ENCODE measurements at regions not wholly inside any gene's neighbourhood (a gene's known extent, or its start where the extent isn't known, plus 50 kb on each side); places are given as distances from the start of the nearest gene placed in this dataset.

- no peak for DNase-seq
Measured at GRCh38 chr5:29122306-29122705, 2071.2 kb upstream of the CDH6 start.

GRCh38 chr5:29114331-29114768 is 2076.0 kb upstream of the CDH9 start:
- no peak for DNase-seq

GRCh38 chr5:29113516-29113915 is 2075.1 kb upstream of the CDH9 start:
- DNase-seq = no peak

- DNase-seq = no peak
Measured at GRCh38 chr5:29099585-29099984, 2061.2 kb upstream of the CDH9 start.

DNA sequence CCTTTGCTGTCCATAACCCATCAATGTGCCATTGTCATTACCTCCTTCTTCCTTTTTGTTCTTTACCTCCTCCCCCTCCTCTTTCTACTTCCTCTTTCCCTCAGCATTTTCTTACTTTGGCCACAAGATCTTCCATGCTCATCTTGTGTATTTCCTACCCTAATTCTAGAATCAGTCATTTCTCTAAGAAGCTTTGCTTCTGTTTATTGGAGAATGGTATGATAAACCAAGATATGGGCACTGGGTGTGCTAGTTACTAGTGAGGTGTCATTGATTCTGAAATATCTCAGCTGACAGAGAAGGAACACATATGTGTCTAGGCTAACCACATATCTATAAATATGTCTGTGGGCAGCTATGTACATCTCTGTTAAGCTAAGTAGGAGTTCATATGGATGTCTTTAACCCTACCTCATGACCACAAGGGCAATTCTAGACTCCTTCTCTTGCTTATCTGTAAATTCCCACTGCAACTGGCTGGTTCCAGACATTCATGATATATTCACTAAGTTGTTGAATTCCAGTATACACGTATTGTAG is 2051.3 kb upstream of the CDH9 start:
- DNase-seq = no peak

DNA sequence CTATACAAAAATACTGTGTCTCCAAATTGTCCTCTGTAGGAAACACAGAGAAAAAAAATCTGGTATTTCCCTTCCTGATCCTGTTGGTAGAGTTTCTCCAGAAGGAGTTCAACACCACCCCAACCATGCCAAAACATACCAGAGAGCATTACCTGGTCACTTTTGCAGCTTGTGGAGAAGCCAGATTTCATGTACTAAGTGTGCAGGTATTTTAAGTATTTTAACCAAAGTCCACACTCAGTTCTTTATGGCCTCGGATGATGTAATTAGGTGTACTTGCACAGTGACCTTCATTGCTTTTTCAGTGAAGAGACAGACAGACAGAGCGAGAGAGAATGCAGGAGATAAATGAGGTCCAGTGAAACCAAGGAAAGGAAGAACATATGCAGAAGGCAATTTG is 2046.8 kb upstream of the CDH9 start:
- no peak for DNase-seq

GRCh38 chr5:29079771-29080170 is 2041.4 kb upstream of the CDH9 start:
- no peak for DNase-seq

DNA sequence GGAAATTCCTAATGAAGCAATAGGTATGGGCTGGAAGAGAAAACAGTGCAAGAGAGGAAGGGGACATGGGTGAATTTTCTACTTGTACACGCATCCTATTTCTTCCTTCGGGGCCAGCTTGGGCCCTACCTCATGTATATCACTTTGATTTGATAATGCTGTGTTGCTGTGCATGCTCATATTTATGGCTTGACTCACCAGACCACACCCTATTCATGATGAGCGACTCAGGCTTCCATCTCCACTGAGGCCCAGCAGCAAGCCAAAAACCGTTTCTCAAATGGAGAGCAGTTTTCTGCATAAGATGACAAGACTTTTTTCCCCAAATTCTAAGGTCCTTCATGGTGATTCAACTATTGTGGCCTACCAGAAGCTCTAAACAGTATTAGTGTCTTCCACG is 2039.1 kb upstream of the CDH9 start:
- no peak for DNase-seq

- DNase-seq = no peak
Measured at GRCh38 chr5:29069104-29069402, 2030.7 kb upstream of the CDH9 start.

GRCh38 chr5:29061381-29061780 is 2023.0 kb upstream of the CDH9 start:
- DNase-seq = no peak

- DNase-seq = no peak
Measured at GRCh38 chr5:29054694-29055093, 2016.3 kb upstream of the CDH9 start.

DNA sequence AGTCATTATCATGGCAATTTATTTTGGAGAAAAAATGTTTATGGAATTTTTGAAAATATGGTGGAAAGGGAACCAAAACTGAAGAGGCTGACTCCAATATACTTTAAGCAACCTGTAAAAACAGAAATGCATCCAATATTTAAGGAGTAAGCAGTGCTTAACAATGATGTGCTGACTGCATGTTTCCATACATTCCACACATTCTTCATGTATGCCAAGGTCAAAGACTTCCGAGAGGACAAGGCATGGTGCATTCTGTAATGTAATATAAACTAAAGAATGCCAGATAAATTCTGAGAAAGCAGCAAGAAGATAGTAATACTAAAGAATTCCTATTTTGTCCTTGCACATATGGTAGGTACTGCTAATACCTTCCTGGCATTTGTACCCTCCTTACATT is 2015.9 kb upstream of the CDH9 start:
- DNase-seq = no peak

DNA sequence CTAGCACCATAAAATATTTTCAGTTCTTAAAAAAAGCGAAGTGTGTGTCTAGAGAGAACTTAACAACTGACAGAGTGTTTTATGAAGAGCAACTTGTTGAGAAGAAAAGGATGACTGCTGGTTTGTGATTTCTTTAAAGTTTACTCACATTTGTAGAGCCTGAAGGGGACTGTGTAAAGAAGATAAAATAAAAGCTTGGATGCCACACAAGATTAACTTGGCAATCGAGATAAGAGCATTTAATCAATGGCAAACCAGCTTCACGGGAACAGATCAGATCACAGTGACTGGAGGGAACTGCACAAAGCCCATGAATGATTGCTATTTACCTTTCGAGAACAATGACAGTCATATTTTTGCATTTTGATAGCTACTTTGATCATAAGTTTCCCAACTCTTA is 2013.1 kb upstream of the CDH9 start:
- DNase-seq = no peak

- no peak for DNase-seq
Measured at GRCh38 chr5:29042152-29042551, 2003.8 kb upstream of the CDH9 start.

GRCh38 chr5:29040404-29040803 is 2002.0 kb upstream of the CDH9 start:
- DNase-seq = no peak

DNA sequence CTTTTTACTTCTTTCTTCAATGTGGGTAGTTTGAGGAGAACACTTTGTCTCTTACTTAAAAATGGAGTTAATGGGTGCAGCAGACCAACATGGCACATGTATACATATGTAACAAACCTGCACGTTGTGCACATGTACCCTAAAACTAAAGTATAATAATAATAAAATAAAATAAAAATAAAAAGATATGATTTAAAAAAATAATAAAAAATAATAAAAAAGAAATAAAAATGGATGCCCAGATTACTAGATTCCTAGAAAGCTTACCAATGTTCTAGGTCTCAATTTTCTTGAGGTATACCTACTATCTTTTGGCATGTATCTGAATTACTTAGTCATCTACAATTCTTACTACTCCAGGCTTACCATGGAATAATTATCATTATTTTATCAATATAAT is 2001.6 kb upstream of the CDH9 start:
- no peak for DNase-seq

GRCh38 chr5:29037716-29038115 is 1999.3 kb upstream of the CDH9 start:
- DNase-seq = no peak

GRCh38 chr5:29024052-29024451 is 1985.7 kb upstream of the CDH9 start:
- DNase-seq = no peak

DNA sequence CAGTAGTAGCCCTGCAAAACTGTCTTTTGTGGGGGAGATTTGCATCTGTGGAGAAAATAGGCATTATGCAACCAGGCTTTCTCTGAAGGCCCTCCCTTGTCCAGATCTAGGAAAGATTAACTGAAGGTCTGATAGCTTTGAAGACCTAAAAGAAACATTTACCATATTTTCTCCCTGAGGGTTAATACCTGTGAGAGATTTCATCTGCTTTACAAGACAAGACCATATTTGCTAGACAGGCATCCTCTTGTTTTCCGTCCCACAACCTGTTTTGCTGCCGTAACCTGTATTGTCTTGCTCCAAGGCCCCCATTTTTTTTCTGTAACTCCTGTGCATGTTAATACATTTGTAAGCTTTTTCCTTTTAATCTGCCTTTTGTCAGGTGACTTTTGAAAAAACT is 1985.2 kb upstream of the CDH9 start:
- no peak for DNase-seq

DNA sequence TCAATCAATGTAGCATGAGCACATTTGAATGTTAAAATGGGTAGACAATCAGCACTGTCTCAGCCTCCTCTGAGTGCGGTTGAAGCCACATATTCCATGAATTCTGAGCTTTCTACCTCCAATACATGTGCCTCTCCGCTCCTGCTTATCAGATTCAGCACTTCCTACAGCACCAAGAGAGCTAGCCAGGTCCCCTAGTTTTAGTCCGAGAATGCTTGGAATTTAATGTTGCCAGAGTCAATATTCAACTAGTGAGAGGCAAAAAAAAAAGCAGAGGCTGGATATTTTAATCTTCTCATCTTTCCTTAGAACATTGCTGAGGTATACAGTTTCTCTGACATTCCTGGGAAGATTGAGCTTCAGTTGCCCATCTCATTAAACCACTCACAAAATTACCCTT is 1979.1 kb upstream of the CDH9 start:
- DNase-seq = no peak

DNA sequence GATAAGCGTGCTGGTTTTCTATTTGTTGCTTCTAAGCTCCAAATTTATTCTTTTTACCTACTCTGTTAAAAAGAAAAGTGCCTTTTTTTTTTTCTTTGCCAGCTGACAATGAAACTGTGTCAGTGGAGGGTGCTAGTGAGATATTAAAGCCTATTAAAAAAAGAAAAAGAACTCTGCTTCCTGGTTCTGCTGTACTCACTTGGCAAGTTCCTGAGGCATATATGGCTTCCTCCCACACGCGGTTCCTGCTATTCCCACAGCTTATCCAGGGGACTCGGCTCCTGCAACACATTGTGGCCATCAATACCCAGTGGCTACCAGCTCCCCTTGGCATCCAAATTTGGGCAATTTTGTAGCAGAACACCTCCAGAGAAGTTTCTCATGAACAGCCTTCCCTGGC is 1977.7 kb upstream of the CDH9 start:
- no peak for DNase-seq

DNA sequence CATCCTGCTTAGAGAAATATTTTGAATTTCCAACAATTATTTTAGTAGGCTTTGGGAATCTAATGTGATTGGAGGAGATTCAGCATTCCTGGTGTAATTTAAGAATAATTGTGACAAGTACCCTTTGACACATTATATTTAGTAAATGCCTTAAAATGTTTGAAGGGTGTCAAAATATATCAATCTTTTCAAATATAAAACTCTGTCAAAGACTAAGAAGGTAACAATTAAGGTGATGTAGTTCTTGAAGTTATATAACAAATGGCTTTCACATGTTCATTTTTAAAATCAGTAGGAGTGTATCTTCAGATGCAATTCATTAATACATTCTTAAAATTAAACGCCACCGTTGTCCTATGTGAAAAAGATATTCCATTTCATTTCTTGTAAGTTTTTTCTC is 1977.1 kb upstream of the CDH9 start:
- DNase-seq = no peak

- no peak for DNase-seq
Measured at GRCh38 chr5:29005386-29005785, 1967.0 kb upstream of the CDH9 start.

DNA sequence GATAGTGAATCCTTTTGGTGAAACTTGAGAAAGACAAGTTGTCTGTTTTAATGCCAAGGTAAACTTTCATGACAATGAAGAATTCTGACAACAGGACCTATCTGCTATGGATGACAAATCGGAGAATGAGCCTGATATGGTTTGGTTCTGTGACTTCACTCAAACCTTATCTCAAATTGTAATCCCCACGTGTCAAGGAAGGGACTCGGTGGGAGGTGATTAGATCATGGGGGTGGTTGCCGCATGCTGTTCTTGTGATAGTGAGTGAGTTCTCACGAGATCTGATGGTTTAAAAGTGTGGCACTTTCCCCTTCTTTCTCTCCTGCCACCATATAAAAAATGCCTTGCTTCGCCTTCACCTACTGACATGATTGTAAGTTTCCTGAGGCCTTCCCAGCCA is 1964.1 kb upstream of the CDH9 start:
- DNase-seq = no peak

DNA sequence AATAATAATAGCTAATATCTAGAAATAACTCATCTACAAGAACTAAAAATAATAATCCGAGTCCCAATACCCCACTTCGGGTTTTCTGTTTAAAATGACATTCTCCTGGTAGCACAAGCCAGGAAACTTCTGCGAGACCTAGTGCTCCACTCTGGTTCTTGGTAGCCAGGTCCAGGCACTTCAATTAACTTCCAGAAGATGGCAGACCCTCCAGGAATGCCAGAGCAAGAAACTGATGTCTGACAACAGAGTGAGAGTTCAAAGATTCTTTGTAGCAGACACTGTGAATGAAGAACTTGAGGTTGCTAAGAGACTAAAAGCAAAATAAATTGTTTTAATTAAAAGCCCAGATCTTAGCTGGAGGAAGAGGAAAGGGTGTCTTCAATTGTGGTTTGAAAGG is 1963.3 kb upstream of the CDH9 start:
- no peak for DNase-seq

GRCh38 chr5:28984639-28985038 is 1946.3 kb upstream of the CDH9 start:
- no peak for DNase-seq
